ENCODE measurements at regions not wholly inside any gene's neighbourhood (a gene's known extent, or its start where the extent isn't known, plus 50 kb on each side); places are given as distances from the start of the nearest gene placed in this dataset.

- ChIA-PET CTCF (no interaction called here), RAD21 (ENCODE audit: low non-redundant PET in 1 of 2, low total read pairs in 2 of 2, uncharacterized antibody in 2 of 2, unreplicated experiment in 2 of 2) (no interaction called here), POLR2A (no interaction called here)
- no peak overlapping the region for H3K27ac ChIP-seq (ENCODE audit: low read depth, low read length)
- H3K36me3 ChIP-seq (ENCODE audit: control insufficient read depth in 1 of 2, insufficient read depth in 2 of 2, low read length in 2 of 2) = no peaks in the 10 kb centered on the region
- intact Hi-C loops (cut with micrococcal nuclease) = no loop called here
- H3K4me2 ChIP-seq (ENCODE audit: low read length) = no peak overlapping the region
- H3K4me3 ChIP-seq (replicated peaks in 1 of 2; ENCODE audit: low read depth in 1 of 2, low read length in 2 of 2) = no peak overlapping the region
- H3K9me3 ChIP-seq (ENCODE audit: control insufficient read depth in 1 of 2, insufficient read depth in 1 of 2, low read depth in 1 of 2, low read length in 2 of 2) = peaks cover 0 to 3% of the 10 kb centered on the region in 2 experiments; a peak in 1 of 4 replicates
- no peak for TF ChIP-seq SP1 (IDR thresholded peaks at IDR 0.05; ENCODE audit: low read depth)
- no peak for TF ChIP-seq YY1 (IDR thresholded peaks at IDR 0.05; ENCODE audit: extremely low read depth, insufficient replicate concordance, low read depth, low read length)
- no TSS peak for BruUV-seq (replicated peaks)
- no peaks in the 10 kb centered on the region for H3K4me1 ChIP-seq (ENCODE audit: control insufficient read depth in 1 of 2, insufficient read depth in 2 of 2, low read length in 2 of 2)
- H3K27me3 ChIP-seq (ENCODE audit: insufficient read depth, low read length) = no peaks in the 10 kb centered on the region
- H2AFZ ChIP-seq (ENCODE audit: low read depth, low read length, poor library complexity, severe bottlenecking) = no peak overlapping the region
- no peak for ATAC-seq
- H3K9ac ChIP-seq (ENCODE audit: low read length) = no peak overlapping the region
- H4K20me1 ChIP-seq (ENCODE audit: insufficient read depth) = no peaks in the 10 kb centered on the region
- DNase-seq (ENCODE audit: low read depth, low spot score) = no peak
- H3K79me2 ChIP-seq (ENCODE audit: insufficient read depth, low read length) = no peaks in the 10 kb centered on the region
- no peaks in the 10 kb centered on the region for H3K9me2 ChIP-seq (ENCODE audit: insufficient read depth)
These were observed 594.0 kb upstream of the UBE2E2 start for GRCh38 chr3:22609139-22609538.

GRCh38 chr3:22612927-22613326 lies 590.2 kb upstream of the UBE2E2 start:
- no peak overlapping the region for H3K9ac ChIP-seq (ENCODE audit: low read length)
- DNase-seq (ENCODE audit: low read depth, low spot score) (no peak), ATAC-seq (no peak)
- H3K9me3 ChIP-seq (ENCODE audit: control insufficient read depth in 1 of 2, insufficient read depth in 1 of 2, low read depth in 1 of 2, low read length in 2 of 2) = peaks cover 0 to 7% of the 10 kb centered on the region in 2 experiments; a peak in 1 of 4 replicates
- no peak overlapping the region for H2AFZ ChIP-seq (ENCODE audit: low read depth, low read length, poor library complexity, severe bottlenecking)
- no peak overlapping the region for H3K27ac ChIP-seq (ENCODE audit: low read depth, low read length)
- ChIA-PET RAD21 (ENCODE audit: low non-redundant PET in 1 of 2, low total read pairs in 2 of 2, uncharacterized antibody in 2 of 2, unreplicated experiment in 2 of 2) (no interaction called here), POLR2A (no interaction called here), CTCF (no interaction called here)
- BruUV-seq (replicated peaks) = no TSS peak
- H3K9me2 ChIP-seq (ENCODE audit: insufficient read depth) = no peaks in the 10 kb centered on the region
- intact Hi-C loops (cut with micrococcal nuclease) = no loop called here
- H3K36me3 ChIP-seq (ENCODE audit: control insufficient read depth in 1 of 2, insufficient read depth in 2 of 2, low read length in 2 of 2) = no peaks in the 10 kb centered on the region
- no peak overlapping the region for H3K4me2 ChIP-seq (ENCODE audit: low read length)
- H3K27me3 ChIP-seq (ENCODE audit: insufficient read depth, low read length) = no peaks in the 10 kb centered on the region
- H3K4me1 ChIP-seq (ENCODE audit: control insufficient read depth in 1 of 2, insufficient read depth in 2 of 2, low read length in 2 of 2) = no peaks in the 10 kb centered on the region
- H4K20me1 ChIP-seq (ENCODE audit: insufficient read depth) = no peaks in the 10 kb centered on the region
- H3K79me2 ChIP-seq (ENCODE audit: insufficient read depth, low read length) = no peaks in the 10 kb centered on the region
- H3K4me3 ChIP-seq (replicated peaks in 1 of 2; ENCODE audit: low read depth in 1 of 2, low read length in 2 of 2) = no peak overlapping the region
- TF ChIP-seq REST (IDR thresholded peaks at IDR 0.05; ENCODE audit: low read depth) = no peak
- TF ChIP-seq YY1 (IDR thresholded peaks at IDR 0.05; ENCODE audit: extremely low read depth, insufficient replicate concordance, low read depth, low read length) = no peak
- no peak for TF ChIP-seq ZNF274 (IDR thresholded peaks at IDR 0.05; ENCODE audit: low read depth, low read length)
- no peak for TF ChIP-seq POLR2AphosphoS5 (IDR thresholded peaks at IDR 0.05; ENCODE audit: low read depth, low read length)
- TF ChIP-seq SP1 (IDR thresholded peaks at IDR 0.05; ENCODE audit: low read depth) = no peak
- no peak for TF ChIP-seq MAX (IDR thresholded peaks at IDR 0.05)
- TF ChIP-seq JUND (IDR thresholded peaks at IDR 0.05) = no peak
- TF ChIP-seq ELF1 (IDR thresholded peaks at IDR 0.05; ENCODE audit: borderline replicate concordance, low read depth) = no peak
- no peak for TF ChIP-seq EZH2 (IDR thresholded peaks at IDR 0.05)
- TF ChIP-seq RAD21 (IDR thresholded peaks at IDR 0.05; ENCODE audit: low read depth) = no peak
- TF ChIP-seq CBX3 (IDR thresholded peaks at IDR 0.05; ENCODE audit: low read depth) = no peak
- TF ChIP-seq CEBPB (IDR thresholded peaks at IDR 0.05; ENCODE audit: low read depth) = no peak
- no peak for TF ChIP-seq ATF3 (IDR thresholded peaks at IDR 0.05)
- no peak for TF ChIP-seq SRF (IDR thresholded peaks at IDR 0.05; ENCODE audit: low read depth)
- no peak for TF ChIP-seq ZFX (IDR thresholded peaks at IDR 0.05)
- TF ChIP-seq ZBTB33 (IDR thresholded peaks at IDR 0.05; ENCODE audit: extremely low read depth, insufficient replicate concordance, low read length) = no peak
- no peak for TF ChIP-seq TCF7L2 (IDR thresholded peaks at IDR 0.05; ENCODE audit: borderline replicate concordance, extremely low read depth, insufficient read depth, insufficient read length)
